C4-2B (cell line): ENCODE measurements at regions not wholly inside any gene's neighbourhood (a gene's known extent, or its start where the extent isn't known, plus 50 kb on each side); places are given as distances from the start of the nearest gene placed in this dataset.
"Not testable (repeated sequence)": the region's sequence is repeated elsewhere in the genome, so short reads cannot be mapped to it uniquely, and the experiment has no call there.

ENCODE experiments used
- ZFX ChIP-seq: fragments of 450-650 bp; IDR thresholded peaks from 2 replicates; pipeline ENCODE4 v1.6.1; 2017
- TF ChIP-seq, protein P1 (sequence below): fragments of 450-650 bp; conservative IDR thresholded peaks from 2 replicates; pipeline ENCODE4 v1.5.1; 2017; ENCODE audit warnings: mild to moderate bottlenecking

DNA sequence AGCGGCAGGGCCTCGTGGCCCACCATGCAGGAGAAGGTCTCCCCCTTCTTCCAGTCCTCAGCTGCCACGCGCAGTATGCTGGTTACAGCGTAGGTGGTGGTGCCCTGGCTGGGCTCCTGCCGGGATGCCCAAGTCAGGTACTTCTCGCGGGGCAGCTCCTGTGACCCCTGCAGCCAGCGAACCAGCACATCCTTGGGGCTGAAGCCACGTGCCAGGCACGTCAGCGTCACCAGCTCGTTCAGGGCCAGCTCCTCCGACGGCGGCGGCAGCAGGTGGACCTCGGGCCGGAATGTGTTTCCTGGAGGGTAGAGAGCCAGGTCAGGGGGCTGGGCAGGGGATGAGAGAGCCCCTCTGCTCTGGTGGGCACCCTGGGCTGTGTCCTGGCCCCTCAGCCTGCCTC lies 60.7 kb downstream of the TMEM121 start:
- TF ChIP-seq, protein P1, sequence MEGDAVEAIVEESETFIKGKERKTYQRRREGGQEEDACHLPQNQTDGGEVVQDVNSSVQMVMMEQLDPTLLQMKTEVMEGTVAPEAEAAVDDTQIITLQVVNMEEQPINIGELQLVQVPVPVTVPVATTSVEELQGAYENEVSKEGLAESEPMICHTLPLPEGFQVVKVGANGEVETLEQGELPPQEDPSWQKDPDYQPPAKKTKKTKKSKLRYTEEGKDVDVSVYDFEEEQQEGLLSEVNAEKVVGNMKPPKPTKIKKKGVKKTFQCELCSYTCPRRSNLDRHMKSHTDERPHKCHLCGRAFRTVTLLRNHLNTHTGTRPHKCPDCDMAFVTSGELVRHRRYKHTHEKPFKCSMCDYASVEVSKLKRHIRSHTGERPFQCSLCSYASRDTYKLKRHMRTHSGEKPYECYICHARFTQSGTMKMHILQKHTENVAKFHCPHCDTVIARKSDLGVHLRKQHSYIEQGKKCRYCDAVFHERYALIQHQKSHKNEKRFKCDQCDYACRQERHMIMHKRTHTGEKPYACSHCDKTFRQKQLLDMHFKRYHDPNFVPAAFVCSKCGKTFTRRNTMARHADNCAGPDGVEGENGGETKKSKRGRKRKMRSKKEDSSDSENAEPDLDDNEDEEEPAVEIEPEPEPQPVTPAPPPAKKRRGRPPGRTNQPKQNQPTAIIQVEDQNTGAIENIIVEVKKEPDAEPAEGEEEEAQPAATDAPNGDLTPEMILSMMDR, result not testable (repeated sequence)
- TF ChIP-seq ZFX, result not testable (repeated sequence)
